Sigmoid colon (tissue), 6 donors: ENCODE measurements at regions not wholly inside any gene's neighbourhood (a gene's known extent, or its start where the extent isn't known, plus 50 kb on each side); places are given as distances from the start of the nearest gene placed in this dataset.

Experiments
- DNase-seq: peaks from one replicate; pipeline ENCODE4 v3.0.0-alpha.2; 2019
- H3K27ac ChIP-seq, 4 donors: fragments of 200-600 bp; sonication (generic); one replicate each; pipeline ENCODE4 v1.5.1; 2016 to 2019; ENCODE audit warnings: mild to moderate bottlenecking in 1 of 4
- H3K27me3 ChIP-seq, 3 donors: fragments of 200-600 bp; sonication (generic); one replicate each; pipeline ENCODE4 v1.5.1; 2019; ENCODE audit warnings: mild to moderate bottlenecking in 1 of 3
- H3K36me3 ChIP-seq, 4 donors: fragments of 200-600 bp; sonication (generic); one replicate each; pipeline ENCODE4 v1.5.1; 2016 to 2019
- H3K4me1 ChIP-seq, 4 donors: fragments of 200-600 bp; sonication (generic); one replicate each; pipeline ENCODE4 v1.5.1; 2017 to 2019
- H3K4me3 ChIP-seq, 4 donors: fragments of 200-600 bp; sonication (generic); one replicate each; pipeline ENCODE4 v1.5.1; 2017 to 2019; ENCODE audit warnings: mild to moderate bottlenecking in 2 of 4, moderate library complexity in 1 of 4
- H3K9me3 ChIP-seq, 4 donors: fragments of 200-600 bp in 3 of 4; sonication (generic) in 3 of 4; one replicate each; pipeline versions ENCODE4 v1.5.1 to v1.6.1; 2013 to 2019
- CTCF ChIP-seq, 4 experiments: fragments of 450-650 bp in 3 of 4; fragments of 200-600 bp in 1 of 4; IDR thresholded peaks; one replicate each; pipeline ENCODE4 v1.5.1; 2016 to 2019; ENCODE audit warnings: antibody characterized with exemption in 4 of 4, mild to moderate bottlenecking in 3 of 4, moderate library complexity in 2 of 4
- EP300 ChIP-seq, 4 donors: sonication (generic); formaldehyde crosslinking; IDR thresholded peaks; one replicate each; pipeline ENCODE4 v1.6.1; 2017; ENCODE audit warnings: antibody characterized with exemption in 4 of 4
- POLR2A ChIP-seq, 2 donors: fragments of 450-650 bp; IDR thresholded peaks; one replicate each; pipeline ENCODE4 v1.6.1; 2016; ENCODE audit warnings: antibody characterized with exemption in 2 of 2, mild to moderate bottlenecking in 2 of 2, moderate library complexity in 2 of 2
- POLR2AphosphoS5 ChIP-seq, 4 donors: sonication (generic); formaldehyde crosslinking; IDR thresholded peaks; one replicate each; pipeline ENCODE4 v1.6.1; 2017; ENCODE audit warnings: antibody characterized with exemption in 4 of 4
- WGBS, 2 donors: extraction: QIAGEN DNeasy Blood & Tissue Kit; methylation state at CpG; one replicate each; pipeline ENCODE4 v1.1.7; 2013; 5-methylcytosine and 5-hydroxymethylcytosine counted together
- intact Hi-C: fragments of 100-400 bp; cut with DNase I; formaldehyde crosslinking; loops from one replicate; pipeline ENCODE4 v1.15.1; 2023
- donor health status: healthy with polysubstance abuse.
- donor health status: healthy.

DNA sequence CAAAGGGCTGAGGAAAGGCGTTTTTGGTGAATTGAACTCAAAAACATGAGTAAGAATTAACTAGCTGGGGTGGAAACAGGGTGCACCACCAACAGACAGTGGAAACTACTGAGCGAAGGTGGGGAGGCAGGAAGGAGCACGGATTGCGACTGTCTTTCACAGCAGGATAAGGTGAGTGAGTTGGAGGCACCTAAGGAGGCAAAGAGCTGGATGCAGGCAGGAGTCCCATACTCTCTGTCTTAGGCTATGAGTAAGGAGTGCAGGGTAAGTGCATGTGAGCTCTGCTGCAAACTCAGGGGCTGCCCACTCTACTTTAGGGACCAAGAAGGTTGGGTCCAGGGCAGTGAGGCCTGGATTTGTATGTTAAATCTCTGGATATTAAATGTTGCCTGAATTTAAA lies 333.1 kb upstream of the ZNF521 start:
- H3K9me3 ChIP-seq = no peaks in the 10 kb centered on the region
- no peak for DNase-seq
- WGBS, 2 donors = 84 to 85% methylated on average over 4 of the region's 4 CpGs
- H3K27ac ChIP-seq = no peak overlapping the region
- intact Hi-C loops = no loop called here
- no peaks in the 10 kb centered on the region for H3K36me3 ChIP-seq
- no peak overlapping the region for H3K4me3 ChIP-seq
- H3K27me3 ChIP-seq = no peaks in the 10 kb centered on the region
- no peak for TF ChIP-seq POLR2A (IDR thresholded peaks at IDR 0.05)
- no peak for TF ChIP-seq EP300 (IDR thresholded peaks at IDR 0.05)
- TF ChIP-seq CTCF (IDR thresholded peaks at IDR 0.05) = no peak
- TF ChIP-seq POLR2AphosphoS5 (IDR thresholded peaks at IDR 0.05) = no peak
- H3K4me1 ChIP-seq = no peaks in the 10 kb centered on the region

- no peaks in the 10 kb centered on the region for H3K4me1 ChIP-seq
- H3K4me3 ChIP-seq = no peak overlapping the region
- no peaks in the 10 kb centered on the region for H3K9me3 ChIP-seq
- H3K27me3 ChIP-seq = no peaks in the 10 kb centered on the region
- no peak for DNase-seq
- TF ChIP-seq CTCF (IDR thresholded peaks at IDR 0.05) = no peak
- intact Hi-C loops = no loop called here
- 65 to 77% methylated on average over 2 of the region's 2 CpGs for WGBS, 2 donors
- H3K27ac ChIP-seq = no peak overlapping the region
- no peaks in the 10 kb centered on the region for H3K36me3 ChIP-seq
Measured at GRCh38 chr18:25679491-25679890, 327.5 kb upstream of the ZNF521 start.

- Histone ChIP-seq H3K27me3 (no peaks in the 10 kb centered on the region), H3K27ac (no peak overlapping the region), H3K36me3 (no peaks in the 10 kb centered on the region), H3K4me3 (no peak overlapping the region), H3K4me1 (no peaks in the 10 kb centered on the region), H3K9me3 (no peaks in the 10 kb centered on the region)
- no peak for DNase-seq
- WGBS, 2 donors = 72 to 76% methylated on average over 4 of the region's 4 CpGs
- TF ChIP-seq POLR2A (IDR thresholded peaks at IDR 0.05) (no peak), POLR2AphosphoS5 (IDR thresholded peaks at IDR 0.05) (no peak), CTCF (IDR thresholded peaks at IDR 0.05) (no peak), EP300 (IDR thresholded peaks at IDR 0.05) (no peak)
- intact Hi-C loops = no loop called here
Measured at GRCh38 chr18:25678221-25678620, 326.3 kb upstream of the ZNF521 start.

DNA sequence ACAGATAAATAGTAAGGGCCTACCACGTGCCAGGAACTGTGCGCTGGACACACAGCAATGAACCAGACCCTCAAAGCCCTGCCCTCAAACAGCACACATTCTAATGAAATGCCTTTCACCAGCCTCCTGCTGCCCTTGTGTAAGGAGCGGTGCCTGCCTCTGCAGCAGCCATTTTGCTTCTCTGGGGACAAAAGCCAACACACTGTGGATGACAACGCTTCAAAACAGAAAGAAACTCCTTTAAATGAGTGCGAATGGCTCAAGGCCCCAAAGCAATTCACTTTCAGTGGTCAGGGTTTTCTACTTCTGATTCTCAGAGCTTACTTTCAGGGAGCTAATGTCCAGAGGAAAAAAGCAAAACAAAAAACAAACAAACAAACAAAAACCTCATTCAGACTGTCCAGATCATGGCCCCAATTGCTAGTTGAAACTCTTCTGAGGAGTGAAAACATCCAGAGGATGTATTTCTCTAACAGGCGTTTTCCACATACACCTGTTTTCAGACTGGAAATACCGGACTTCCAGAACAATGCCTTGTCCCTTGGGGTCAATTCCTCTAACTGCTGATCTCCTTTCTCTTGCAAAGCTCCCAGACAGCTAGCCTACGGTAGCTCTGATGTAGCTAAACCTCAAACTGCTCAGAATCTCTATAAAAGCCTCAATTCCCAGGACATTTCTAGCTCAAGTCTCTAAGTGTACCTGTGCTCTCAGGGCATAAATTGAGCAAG lies 323.3 kb upstream of the ZNF521 start:
- Histone ChIP-seq H3K27me3 (no peaks in the 10 kb centered on the region), H3K9me3 (no peaks in the 10 kb centered on the region), H3K36me3 (no peaks in the 10 kb centered on the region), H3K27ac (no peak overlapping the region), H3K4me3 (no peak overlapping the region), H3K4me1 (no peaks in the 10 kb centered on the region)
- intact Hi-C loops = no loop called here
- TF ChIP-seq POLR2A (IDR thresholded peaks at IDR 0.05) (no peak), CTCF (IDR thresholded peaks at IDR 0.05) (no peak), POLR2AphosphoS5 (IDR thresholded peaks at IDR 0.05) (no peak), EP300 (IDR thresholded peaks at IDR 0.05) (no peak)
- DNase-seq = no peak
- 78 to 79% methylated on average over 8 of the region's 8 CpGs for WGBS, 2 donors

DNA sequence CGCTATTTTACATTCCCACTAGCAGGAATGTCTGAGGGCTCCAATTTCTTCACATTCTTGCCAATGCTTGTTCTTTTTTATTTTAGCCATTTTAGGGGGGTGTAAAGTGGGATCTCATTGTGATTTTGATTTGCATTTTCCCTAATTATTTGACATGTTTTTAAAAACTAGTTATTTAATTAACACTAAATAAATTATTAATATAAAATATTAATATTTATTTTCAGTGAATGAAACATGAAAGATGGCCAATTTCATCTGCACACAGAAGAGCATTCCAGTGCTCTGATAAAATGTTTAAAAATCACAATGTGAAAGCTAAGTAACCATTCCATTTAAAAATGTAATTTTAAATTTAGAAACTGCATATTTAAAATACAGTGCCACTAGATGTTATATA lies 322.2 kb upstream of the ZNF521 start:
- no peak for DNase-seq
- no peaks in the 10 kb centered on the region for H3K36me3 ChIP-seq
- H3K9me3 ChIP-seq = peaks cover 0 to under 1% (median 0%) of the 10 kb centered on the region in 4 donors
- no peak for TF ChIP-seq POLR2AphosphoS5 (IDR thresholded peaks at IDR 0.05)
- TF ChIP-seq POLR2A (IDR thresholded peaks at IDR 0.05) = no peak
- TF ChIP-seq CTCF (IDR thresholded peaks at IDR 0.05) = no peak
- TF ChIP-seq EP300 (IDR thresholded peaks at IDR 0.05) = no peak
- H3K27me3 ChIP-seq = no peaks in the 10 kb centered on the region
- no peak overlapping the region for H3K4me3 ChIP-seq
- no peak overlapping the region for H3K27ac ChIP-seq
- intact Hi-C loops = no loop called here
- 87 to 96% methylated on average over 1 of the region's 1 CpG for WGBS, 2 donors
- no peaks in the 10 kb centered on the region for H3K4me1 ChIP-seq
